K562 (cell line): ENCODE measurements at regions not wholly inside any gene's neighbourhood (a gene's known extent, or its start where the extent isn't known, plus 50 kb on each side); places are given as distances from the start of the nearest gene placed in this dataset.

ENCODE experiments used
- ATAC-seq: fragments of 200-7000 bp; cut with Tn5 transposase; 3 replicates; pipeline ENCODE4 v1.9.1; 2020; ENCODE audit warnings: moderate library complexity
- BruUV-seq: library from RNA; stranded (reverse); fragments of 400-500 nt; replicated peaks from 2 replicates; lab custom pipeline; 2021; lab: Mats Ljungman, UMichigan
- CTCF ChIA-PET: fragments of 300-600 bp; formaldehyde crosslinking; extraction: SDS; loops from one replicate; lab custom pipeline; 2021; ENCODE audit warnings: low intra/inter-chr PET ratio; lab: Yijun Ruan, JAX
- POLR2A ChIA-PET: fragments of 300-600, 350-650 bp; sonication (Branson Sonifier 250); formaldehyde crosslinking; extraction: SDS; loops from one replicate; lab custom pipeline; 2021; ENCODE audit warnings: antibody characterized with exemption, inconsistent platforms; lab: Yijun Ruan, JAX
- DNase-seq, 4 experiments: peaks; one replicate each; pipeline versions ENCODE4 v3.0.0 to v3.0.0-alpha.2; 2011 to 2018; ENCODE audit warnings: low spot score in 3 of 4, mixed read lengths in 3 of 4; ENCODE audit errors: extremely low read depth in 1 of 4
- FAIRE-seq: peaks from 2 replicates; lab custom pipeline; 2011; peaks lifted over from hg19 to GRCh38; lab: Jason Lieb, UNC
- H2AFZ ChIP-seq: 2 replicates; pipeline ENCODE4 v1.6.0; 2011; ENCODE audit warnings: low read depth, low read length, control low read depth, inconsistent platforms
- H3K27ac ChIP-seq: fragments of 200-600 bp; 3 replicates; pipeline ENCODE4 v1.8.0; 2011; ENCODE audit warnings: low read depth, mild to moderate bottlenecking, control low read depth, inconsistent platforms, low read length, moderate library complexity, mixed read lengths; ENCODE audit errors: extremely low read depth
- H3K27me3 ChIP-seq, 2 experiments: fragments of 300-600 bp in 1 of 2; 2 replicates in 1 of 2; 3 replicates in 1 of 2; pipeline versions ENCODE4 v1.6.0 to v1.8.0; 2011; ENCODE audit warnings: inconsistent platforms in 2 of 2, low read length in 2 of 2, mild to moderate bottlenecking in 1 of 2, mixed read lengths in 1 of 2, moderate library complexity in 1 of 2; ENCODE audit not compliant: control insufficient read depth in 2 of 2, insufficient read depth in 2 of 2
- H3K36me3 ChIP-seq: fragments of 300-600 bp; 3 replicates; pipeline ENCODE4 v1.8.0; 2011; ENCODE audit warnings: mild to moderate bottlenecking, low read length, inconsistent platforms; ENCODE audit not compliant: control insufficient read depth, insufficient read depth
- H3K4me1 ChIP-seq, 2 experiments: fragments of 200-600 bp in 1 of 2; replicated peaks in 1 of 2; 2 replicates in 1 of 2; 3 replicates in 1 of 2; pipeline versions ENCODE4 v1.5.1 to v1.8.0; 2011; ENCODE audit warnings: inconsistent platforms in 2 of 2, low read length in 2 of 2, mild to moderate bottlenecking in 1 of 2, mixed read lengths in 1 of 2, moderate library complexity in 1 of 2; ENCODE audit not compliant: control insufficient read depth in 2 of 2, insufficient read depth in 2 of 2
- H3K4me2 ChIP-seq: 2 replicates; pipeline ENCODE4 v1.6.1; 2011; ENCODE audit warnings: low read length, control low read depth, inconsistent platforms, mixed read lengths; ENCODE audit not compliant: insufficient read depth
- H3K4me3 ChIP-seq: fragments of 200-600 bp; sonication (generic), shearing (Covaris generic); 2 replicates; pipeline ENCODE4 v1.5.1; 2016; ENCODE audit warnings: control low read depth, inconsistent platforms
- H3K79me2 ChIP-seq: fragments of 200-600 bp; 3 replicates; pipeline ENCODE4 v1.8.0; 2011; ENCODE audit warnings: low read length, inconsistent platforms; ENCODE audit not compliant: control insufficient read depth, insufficient read depth
- H3K9ac ChIP-seq, 2 experiments: 2 replicates each; pipeline versions ENCODE4 v1.6.0 to v1.6.1; 2011; ENCODE audit warnings: low read depth in 2 of 2, low read length in 2 of 2, control low read depth in 1 of 2, inconsistent platforms in 1 of 2, mild to moderate bottlenecking in 1 of 2, mixed read lengths in 1 of 2; ENCODE audit not compliant: insufficient read depth in 1 of 2
- H3K9me1 ChIP-seq: one replicate; pipeline ENCODE4 v1.6.0; 2011; ENCODE audit warnings: inconsistent platforms, mild to moderate bottlenecking, low read length, moderate library complexity; ENCODE audit not compliant: control insufficient read depth, insufficient read depth
- H3K9me3 ChIP-seq: replicated peaks from 2 replicates; pipeline ENCODE4 v1.5.1; 2011; ENCODE audit warnings: low read depth, low read length, inconsistent platforms; ENCODE audit not compliant: control insufficient read depth, insufficient read depth
- H4K20me1 ChIP-seq: replicated peaks from 2 replicates; pipeline ENCODE4 v1.6.1; 2011; ENCODE audit warnings: low read length, inconsistent platforms, mixed read lengths; ENCODE audit not compliant: control insufficient read depth, insufficient read depth
- CLOCK ChIP-seq: fragments of 250-450 bp; sonication (Bioruptor Pico); IDR thresholded peaks from 2 replicates; pipeline ENCODE4 v1.4.0; 2020; ENCODE audit warnings: mild to moderate bottlenecking, moderate library complexity, borderline replicate concordance
- HDAC8 ChIP-seq: fragments of 450-650 bp; IDR thresholded peaks from 2 replicates; pipeline ENCODE4 v1.6.1; 2016; ENCODE audit warnings: mild to moderate bottlenecking, missing genetic modification characterization, moderate library complexity, missing compliant biosample characterization
- HLTF ChIP-seq: fragments of 450-650 bp; IDR thresholded peaks from 2 replicates; pipeline ENCODE4 v1.6.1; 2016
- PHF20 ChIP-seq: fragments of 450-650 bp; IDR thresholded peaks from 2 replicates; pipeline ENCODE4 v1.6.1; 2018; ENCODE audit not compliant: partially characterized antibody
- SAP30 ChIP-seq: fragments of 200-600 bp; sonication (generic); IDR thresholded peaks from 2 replicates; pipeline ENCODE4 v1.6.1; 2012; ENCODE audit warnings: borderline replicate concordance, low read depth, mild to moderate bottlenecking, moderate library complexity, low read length, control low read depth, inconsistent platforms; ENCODE audit not compliant: insufficient read depth, poor library complexity, severe bottlenecking
- U2AF1 ChIP-seq: fragments of 200-400 bp; formaldehyde crosslinking; optimal IDR thresholded peaks from 2 replicates; pipeline ENCODE3; 2017; ENCODE audit warnings: mild to moderate bottlenecking, low read depth, low read length, moderate library complexity
- USF1 ChIP-seq: sonication (generic); formaldehyde crosslinking; IDR thresholded peaks from 2 replicates; pipeline ENCODE4 v1.9.0; 2022; ENCODE audit warnings: mild to moderate bottlenecking, missing genetic modification reagents
- ZNF76 ChIP-seq: fragments of 250-450 bp; sonication (Bioruptor Pico); IDR thresholded peaks from 2 replicates; pipeline ENCODE4 v1.4.0; 2020; ENCODE audit warnings: mild to moderate bottlenecking, moderate library complexity, borderline replicate concordance
- WGBS: fragments of 100-300 bp; shearing (Covaris generic); methylation state at CpG from one replicate; pipeline ENCODE4 v1.1.6; 2016; ENCODE audit warnings: low coverage, mixed read lengths; ENCODE audit not compliant: insufficient coverage; ENCODE audit errors: missing lambda C conversion rate; 5-methylcytosine and 5-hydroxymethylcytosine counted together
- in situ Hi-C: fragments of 300-500 bp; cut with MboI; formaldehyde crosslinking; loops from 4 replicates; pipeline ENCODE4 v1.15.0; 2018; ENCODE audit warnings: inconsistent platforms, mixed read lengths
- intact Hi-C: fragments of 100-400 bp; cut with micrococcal nuclease; formaldehyde crosslinking; loops from 2 replicates; pipeline ENCODE4 v1.14.2; 2022

GRCh38 chr15:62567501-62567900, 402.4 kb upstream of the C2CD4B start:
- Histone ChIP-seq H2AFZ (no peak overlapping the region), H3K36me3 (no peaks in the 10 kb centered on the region), H3K9me3 (no peaks in the 10 kb centered on the region), H3K4me1 (no peaks in the 10 kb centered on the region), H3K27ac (no peak overlapping the region), H3K4me3 (no peak overlapping the region), H3K9me1 (no peaks in the 10 kb centered on the region), H3K9ac (no peak overlapping the region), H3K79me2 (no peaks in the 10 kb centered on the region), H4K20me1 (no peaks in the 10 kb centered on the region), H3K4me2 (no peak overlapping the region), H3K27me3 (peaks cover 6 to 24% of the 10 kb centered on the region in 2 experiments; a peak in 4 of 5 replicates)
- DNase-seq: no peak
- in situ Hi-C loops (no loop called here), intact Hi-C loops (no loop called here)
- 0% methylated on average over 9 of the region's 9 CpGs for WGBS
- no peak for TF ChIP-seq ZNF76
- TF ChIP-seq PHF20: no peak
- no peak for TF ChIP-seq USF1 (CRISPR knock-in tag)
- TF ChIP-seq HLTF: no peak
- TF ChIP-seq CLOCK (CRISPR knock-in tag): no peak
- no peak for TF ChIP-seq U2AF1
- TF ChIP-seq SAP30: no peak
- no peak for TF ChIP-seq HDAC8 (tag)
- BruUV-seq: no TSS peak
- CTCF ChIA-PET: no interaction called here
- no peak for FAIRE-seq
- POLR2A ChIA-PET: interaction anchor here (0.7 kb wide), 1 partner anchor 18 kb away, joined by 3 read pairs; no protein-coding TSS in a partner anchor
- ATAC-seq: no peak
